Neural progenitor cell (in vitro differentiated cells): ENCODE measurements at regions not wholly inside any gene's neighbourhood (a gene's known extent, or its start where the extent isn't known, plus 50 kb on each side); places are given as distances from the start of the nearest gene placed in this dataset.

Experiments
- CTCF ChIP-seq: fragments of 200-600 bp; sonication (generic); IDR thresholded peaks from 2 replicates; pipeline ENCODE4 v1.5.1; 2017; ENCODE audit warnings: antibody characterized with exemption, mild to moderate bottlenecking
- EZH2 ChIP-seq: fragments of 200-600 bp; sonication (generic); IDR thresholded peaks from 2 replicates; pipeline ENCODE4 v1.6.1; 2017; ENCODE audit warnings: antibody characterized with exemption, mild to moderate bottlenecking, moderate library complexity
- EZH2phosphoT487 ChIP-seq: fragments of 200-600 bp; sonication (generic); IDR thresholded peaks from 2 replicates; pipeline ENCODE4 v1.6.1; 2017; ENCODE audit warnings: antibody characterized with exemption

- TF ChIP-seq CTCF (no peak), EZH2 (no peak), EZH2phosphoT487 (no peak)
Measured at GRCh38 chr2:162888652-162889051, 50.1 kb upstream of the KCNH7 start.
